Adipocyte (in vitro differentiated cells): ENCODE measurements at regions not wholly inside any gene's neighbourhood (a gene's known extent, or its start where the extent isn't known, plus 50 kb on each side); places are given as distances from the start of the nearest gene placed in this dataset.

Experiments used
- DNase-seq: peaks from one replicate; pipeline ENCODE4 v3.0.0-alpha.2; 2015; ENCODE audit warnings: low read depth
- H3K27me3 ChIP-seq: replicated peaks from 2 replicates; pipeline ENCODE4 v1.7.0; 2013; ENCODE audit warnings: mild to moderate bottlenecking, low read length, moderate library complexity; ENCODE audit not compliant: control insufficient read depth, insufficient read depth
- H3K36me3 ChIP-seq: 2 replicates; pipeline ENCODE4 v1.7.0; 2013; ENCODE audit warnings: low read length, mild to moderate bottlenecking, moderate library complexity; ENCODE audit not compliant: control insufficient read depth, insufficient read depth, severe bottlenecking
- H3K4me1 ChIP-seq: 2 replicates; pipeline ENCODE4 v1.7.0; 2013; ENCODE audit warnings: mild to moderate bottlenecking, low read length, moderate library complexity; ENCODE audit not compliant: control insufficient read depth, insufficient read depth
- H3K4me3 ChIP-seq: 2 replicates; pipeline ENCODE4 v1.7.0; 2013; ENCODE audit warnings: mild to moderate bottlenecking, low read length, moderate library complexity
- H3K9ac ChIP-seq: 2 replicates; pipeline ENCODE4 v1.7.0; 2013; ENCODE audit warnings: mild to moderate bottlenecking, low read length, moderate library complexity
- H3K9me3 ChIP-seq: 2 replicates; pipeline ENCODE4 v1.7.0; 2013; ENCODE audit warnings: mild to moderate bottlenecking, low read length, moderate library complexity; ENCODE audit not compliant: control insufficient read depth

DNA sequence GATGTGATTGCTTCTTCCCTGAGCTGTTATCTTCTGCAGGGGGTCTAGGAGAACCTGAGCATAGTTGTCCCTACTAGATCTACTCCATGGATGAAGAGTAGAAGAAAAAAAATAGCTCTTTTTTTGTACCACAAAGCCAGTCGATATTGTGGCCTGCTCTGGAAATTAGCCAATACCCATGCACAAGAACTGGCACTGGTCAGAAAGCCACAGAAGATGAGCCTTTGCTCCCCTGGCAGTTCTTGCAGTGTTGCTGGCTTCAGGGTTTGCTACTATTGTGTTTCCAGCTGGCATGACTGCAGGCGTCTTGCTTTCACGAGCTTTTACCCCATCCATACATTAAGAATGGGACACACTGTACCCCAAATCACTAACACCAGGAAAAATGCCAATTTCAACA, 547.7 kb upstream of the KLF12 start:
- Histone ChIP-seq H3K4me3 (no peak overlapping the region), H3K27me3 (no peaks in the 10 kb centered on the region), H3K36me3 (no peaks in the 10 kb centered on the region), H3K9ac (no peak overlapping the region), H3K9me3 (peaks cover 10% of the 10 kb centered on the region), H3K4me1 (no peaks in the 10 kb centered on the region)
- no peak for DNase-seq

DNA sequence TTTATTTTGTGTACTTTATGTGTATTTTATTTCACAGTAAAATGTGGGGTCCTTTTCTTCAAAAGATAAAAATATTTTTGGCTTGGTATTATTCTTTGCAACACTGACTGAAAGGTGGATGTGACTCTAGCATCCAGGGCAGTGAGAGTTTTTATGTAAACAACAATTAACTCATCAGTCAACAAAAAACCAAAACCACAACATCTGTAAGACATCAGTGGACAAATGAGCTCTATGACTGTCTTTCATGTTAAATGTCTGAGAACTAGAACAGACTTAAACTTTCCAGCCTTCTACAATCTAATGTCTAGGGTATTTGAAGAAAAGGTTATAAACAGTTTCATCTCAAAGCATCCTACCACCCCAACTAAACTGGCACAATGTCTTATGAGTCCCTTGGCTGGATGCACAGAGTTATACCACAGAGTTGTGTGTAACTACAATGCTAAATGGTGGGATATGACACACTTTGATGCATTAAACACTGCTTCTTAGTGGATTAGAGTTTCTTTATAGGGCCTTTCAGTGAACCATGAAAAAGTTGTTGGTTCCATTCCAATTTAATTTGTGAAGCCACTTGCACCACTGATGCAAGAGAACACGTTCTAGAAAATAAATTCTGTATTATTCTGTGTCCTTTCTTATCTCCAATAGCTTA, 544.2 kb upstream of the KLF12 start:
- Histone ChIP-seq H3K36me3 (no peaks in the 10 kb centered on the region), H3K4me3 (no peak overlapping the region), H3K4me1 (no peaks in the 10 kb centered on the region), H3K9me3 (no peaks in the 10 kb centered on the region), H3K9ac (no peak overlapping the region), H3K27me3 (no peaks in the 10 kb centered on the region)
- peak; percentile 44 for DNase-seq

DNA sequence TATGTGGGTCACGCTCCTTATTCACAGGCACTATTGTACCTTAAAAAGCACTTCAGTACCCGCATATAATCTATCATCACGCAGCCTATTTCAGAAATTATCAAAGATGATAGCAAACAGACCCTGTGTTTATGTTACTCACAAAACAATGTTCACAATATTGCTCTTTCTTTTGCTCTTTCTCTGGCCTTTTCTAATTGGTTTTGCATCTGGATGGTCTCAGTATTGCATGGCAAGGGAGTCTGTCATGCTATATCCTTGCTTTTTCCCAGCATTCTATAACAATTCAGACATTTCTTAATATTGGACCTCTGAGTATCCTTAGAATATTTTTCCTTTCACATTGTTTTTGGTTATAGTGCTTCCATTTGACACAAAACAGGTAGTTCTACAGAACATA, 541.8 kb upstream of the KLF12 start:
- Histone ChIP-seq H3K27me3 (no peaks in the 10 kb centered on the region), H3K9me3 (no peaks in the 10 kb centered on the region), H3K4me1 (no peaks in the 10 kb centered on the region), H3K9ac (no peak overlapping the region), H3K4me3 (no peak overlapping the region), H3K36me3 (no peaks in the 10 kb centered on the region)
- no peak for DNase-seq

DNA sequence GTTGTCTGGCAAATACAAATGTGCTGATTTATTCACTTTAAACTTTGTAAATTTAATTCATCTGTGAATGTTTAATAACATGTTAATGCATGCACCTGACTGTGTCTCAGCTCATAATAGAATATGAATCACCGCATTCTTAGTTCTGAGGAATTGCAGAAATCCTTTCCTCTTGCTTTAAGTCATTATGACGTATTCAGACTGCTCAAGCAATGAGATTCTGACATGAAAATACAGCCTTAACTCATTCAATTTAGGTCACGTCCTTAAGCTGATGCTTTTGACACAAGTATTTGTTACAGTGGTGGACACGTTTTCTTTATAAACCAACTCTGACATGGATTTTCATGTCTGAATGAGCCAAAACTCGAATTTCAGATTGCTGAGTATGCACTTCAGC, 541.0 kb upstream of the KLF12 start:
- no peak overlapping the region for H3K4me3 ChIP-seq
- DNase-seq, result no peak

DNA sequence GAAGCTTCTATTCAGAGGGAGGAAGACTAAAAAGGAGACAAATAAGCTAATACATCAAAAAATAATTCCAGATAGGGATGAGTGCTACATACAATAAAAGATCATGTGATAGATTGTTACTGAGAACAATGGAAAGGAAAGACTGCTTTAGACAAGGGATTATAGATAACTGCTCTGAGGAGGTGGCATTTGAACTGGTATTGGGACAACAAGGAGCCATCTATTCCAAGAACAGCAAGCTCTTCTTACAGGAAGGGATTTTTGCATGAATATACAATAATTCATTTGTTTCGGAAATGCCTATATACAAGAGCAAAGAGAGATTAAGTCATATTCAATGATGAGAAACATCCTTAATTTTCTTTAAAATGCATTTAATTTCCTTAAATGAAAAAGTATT, 540.5 kb upstream of the KLF12 start:
- Histone ChIP-seq H3K9me3 (no peaks in the 10 kb centered on the region), H3K27me3 (no peaks in the 10 kb centered on the region), H3K36me3 (no peaks in the 10 kb centered on the region), H3K4me1 (no peaks in the 10 kb centered on the region), H3K9ac (no peak overlapping the region), H3K4me3 (no peak overlapping the region)
- no peak for DNase-seq

More for the DNA sequence above, 541.0 kb upstream of the KLF12 start:
- Histone ChIP-seq H3K9me3 (no peaks in the 10 kb centered on the region), H3K27me3 (no peaks in the 10 kb centered on the region), H3K36me3 (no peaks in the 10 kb centered on the region), H3K4me1 (no peaks in the 10 kb centered on the region), H3K9ac (no peak overlapping the region)

DNA sequence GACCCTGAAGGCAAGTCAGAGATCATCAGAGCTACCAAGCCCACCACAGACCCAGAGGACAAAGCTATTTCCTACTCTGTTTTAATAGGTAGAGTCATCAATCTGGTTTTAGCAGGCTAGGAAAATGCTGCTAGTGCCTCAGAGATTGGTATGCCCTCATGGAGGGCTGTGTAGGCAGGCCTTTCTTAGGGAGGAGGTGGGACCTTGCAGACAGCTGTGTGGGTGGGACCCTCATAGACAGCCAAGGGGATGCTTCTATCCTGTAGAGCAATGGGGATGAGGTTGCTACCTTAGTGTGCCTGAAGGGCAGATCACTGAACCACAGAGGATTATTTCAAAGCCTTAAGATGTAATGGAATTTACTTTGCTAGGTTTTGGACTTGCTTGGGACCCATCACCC, 534.9 kb upstream of the KLF12 start:
- H3K27me3 ChIP-seq, result no peaks in the 10 kb centered on the region
- no peaks in the 10 kb centered on the region for H3K9me3 ChIP-seq
- H3K9ac ChIP-seq, result no peak overlapping the region
- H3K36me3 ChIP-seq, result no peaks in the 10 kb centered on the region
- DNase-seq, result no peak
- no peaks in the 10 kb centered on the region for H3K4me1 ChIP-seq
- H3K4me3 ChIP-seq, result no peak overlapping the region

DNA sequence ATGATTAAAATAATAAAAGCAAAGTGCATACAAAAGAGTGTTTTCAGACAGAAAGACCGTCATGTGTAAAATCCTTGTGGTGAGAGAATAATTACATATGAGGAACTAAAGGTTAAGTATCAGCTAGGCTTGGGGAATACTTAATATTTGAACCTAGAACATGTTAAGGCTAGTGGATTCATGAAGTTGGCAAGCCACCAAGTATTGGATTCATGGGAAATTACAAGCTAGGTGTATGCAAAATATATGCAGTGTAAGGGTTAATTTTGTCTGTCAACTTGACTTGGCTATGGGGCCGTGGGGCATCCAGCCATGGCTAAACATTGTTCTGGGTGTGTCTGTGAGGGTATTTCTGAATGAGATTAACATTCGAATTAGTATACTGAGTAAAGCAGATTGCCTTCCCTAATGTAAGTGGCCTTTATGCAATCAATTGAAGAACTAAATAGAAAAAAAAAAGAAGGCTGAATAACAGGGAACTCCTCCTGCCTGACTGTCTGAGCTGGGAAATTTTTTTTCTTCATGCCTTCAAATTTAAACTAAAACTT, 533.5 kb upstream of the KLF12 start:
- no peaks in the 10 kb centered on the region for H3K27me3 ChIP-seq
- H3K4me1 ChIP-seq, result peaks cover 8% of the 10 kb centered on the region
- H3K9ac ChIP-seq, result no peak overlapping the region
- no peak for DNase-seq
- H3K9me3 ChIP-seq, result no peaks in the 10 kb centered on the region
- no peak overlapping the region for H3K4me3 ChIP-seq
- H3K36me3 ChIP-seq, result no peaks in the 10 kb centered on the region

DNA sequence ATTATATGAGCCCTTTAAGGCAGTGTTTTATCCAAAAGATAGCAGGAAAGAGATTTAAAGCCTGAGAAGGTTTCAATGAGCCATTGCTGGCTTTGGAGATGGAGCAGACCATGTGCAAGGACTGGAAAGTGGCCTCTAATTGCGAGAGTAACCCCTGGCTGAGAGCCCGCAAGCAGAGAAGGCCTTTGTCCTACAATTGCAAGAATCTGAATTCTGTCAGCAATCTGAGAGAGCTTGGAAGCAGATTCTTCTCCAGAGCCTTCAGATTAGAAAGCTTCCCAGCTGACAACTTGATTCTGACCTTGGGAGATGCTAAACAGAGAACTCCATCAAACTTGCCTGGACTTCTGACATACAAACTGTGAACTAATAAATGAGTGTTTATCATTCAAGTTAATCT, 528.7 kb upstream of the KLF12 start:
- H3K4me1 ChIP-seq, result peaks cover 17% of the 10 kb centered on the region
- H3K9me3 ChIP-seq, result peaks cover under 1% of the 10 kb centered on the region
- peak; percentile 8 for DNase-seq
- H3K9ac ChIP-seq, result peak overlapping the region; percentile 47
- H3K36me3 ChIP-seq, result no peaks in the 10 kb centered on the region
- H3K27me3 ChIP-seq, result no peaks in the 10 kb centered on the region
- H3K4me3 ChIP-seq, result no peak overlapping the region

DNA sequence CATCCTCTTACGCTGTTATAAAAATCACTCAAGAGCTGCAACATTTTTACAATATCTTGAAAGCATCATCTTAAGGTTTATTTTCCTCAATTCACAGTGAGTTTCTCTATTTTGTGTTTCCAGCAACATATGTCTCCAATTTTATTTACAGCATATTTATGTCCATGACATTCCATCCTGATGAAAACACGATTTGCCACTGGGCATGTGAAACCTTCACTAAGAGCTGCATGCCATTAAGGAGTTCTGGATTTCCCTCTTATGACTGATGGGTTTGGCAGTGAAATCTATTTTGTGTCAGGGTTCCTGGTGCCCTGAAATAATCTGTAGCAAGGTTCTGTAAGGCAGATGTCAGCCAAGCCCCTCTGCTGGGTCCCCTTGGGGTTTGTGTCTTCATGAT, 527.6 kb upstream of the KLF12 start:
- Histone ChIP-seq H3K4me3 (no peak overlapping the region), H3K4me1 (peaks cover 17% of the 10 kb centered on the region), H3K9ac (no peak overlapping the region), H3K27me3 (no peaks in the 10 kb centered on the region), H3K36me3 (no peaks in the 10 kb centered on the region), H3K9me3 (peaks cover 4% of the 10 kb centered on the region)
- peak; percentile 74 for DNase-seq

DNA sequence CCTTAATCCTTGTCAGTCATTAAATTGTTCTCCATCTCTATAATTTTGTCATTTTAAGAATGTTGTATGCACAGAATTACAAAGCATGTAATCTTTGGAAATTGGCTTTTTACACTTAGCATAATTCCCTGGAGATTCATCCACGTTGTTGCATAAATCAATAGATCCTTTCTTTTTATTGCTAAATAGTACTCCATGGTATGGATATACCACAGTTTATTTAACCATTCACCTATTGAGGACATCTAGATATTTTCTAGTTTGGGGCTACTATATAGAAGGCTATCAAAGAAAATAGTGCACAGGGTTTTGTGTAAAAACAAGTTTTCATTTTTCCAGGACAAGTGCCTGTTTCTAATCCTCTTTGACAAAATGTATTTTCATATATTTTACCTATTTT, 523.6 kb upstream of the KLF12 start:
- H3K9ac ChIP-seq, result no peak overlapping the region
- no peak for DNase-seq
- no peak overlapping the region for H3K4me3 ChIP-seq
- no peaks in the 10 kb centered on the region for H3K27me3 ChIP-seq
- no peaks in the 10 kb centered on the region for H3K36me3 ChIP-seq
- H3K4me1 ChIP-seq, result peaks cover 10% of the 10 kb centered on the region
- H3K9me3 ChIP-seq, result peaks cover 4% of the 10 kb centered on the region

DNA sequence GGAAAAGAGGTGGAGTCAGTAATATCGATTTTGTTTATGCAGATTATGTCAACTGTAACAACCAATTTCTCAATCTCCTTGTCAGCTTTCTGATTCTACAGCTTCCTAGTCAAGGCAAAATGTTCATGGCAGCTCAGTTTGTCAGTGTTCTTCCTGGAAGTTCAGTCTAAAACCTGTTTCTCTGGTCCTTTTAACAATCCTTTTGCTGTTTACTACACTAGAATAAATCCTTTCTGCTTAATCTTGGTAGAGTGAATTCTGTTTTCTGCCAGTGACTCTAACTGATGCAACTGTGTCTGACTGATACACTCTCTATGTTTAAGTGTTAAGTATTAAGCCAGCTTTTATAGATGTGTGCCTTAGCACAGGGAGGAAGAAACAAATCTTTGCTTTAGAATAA, 516.9 kb upstream of the KLF12 start:
- no peaks in the 10 kb centered on the region for H3K4me1 ChIP-seq
- H3K9ac ChIP-seq, result no peak overlapping the region
- H3K36me3 ChIP-seq, result no peaks in the 10 kb centered on the region
- H3K9me3 ChIP-seq, result no peaks in the 10 kb centered on the region
- H3K27me3 ChIP-seq, result no peaks in the 10 kb centered on the region
- no peak for DNase-seq
- H3K4me3 ChIP-seq, result no peak overlapping the region

DNA sequence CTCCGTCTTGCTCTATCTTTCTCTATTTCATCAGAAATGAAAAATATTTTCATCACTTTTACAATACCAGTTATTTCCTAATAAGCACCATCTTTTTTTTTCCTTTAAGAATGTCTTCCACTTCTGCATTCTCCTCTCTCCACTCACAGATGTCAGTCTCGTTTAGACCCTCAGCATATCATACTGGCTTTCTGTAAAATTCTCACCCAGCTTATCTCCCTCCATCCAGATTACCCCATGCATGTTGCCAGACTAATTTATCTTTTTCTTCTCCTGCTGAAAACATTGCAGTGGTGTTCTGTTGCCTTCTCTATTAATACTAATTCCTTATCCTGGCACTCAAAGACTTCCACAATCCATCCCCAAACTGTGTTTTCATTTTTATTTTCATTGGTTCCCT, 513.8 kb upstream of the KLF12 start:
- no peak overlapping the region for H3K4me3 ChIP-seq
- H3K9me3 ChIP-seq, result no peaks in the 10 kb centered on the region
- no peak for DNase-seq

More for the DNA sequence above, 513.8 kb upstream of the KLF12 start:
- Histone ChIP-seq H3K4me1 (no peaks in the 10 kb centered on the region), H3K36me3 (no peaks in the 10 kb centered on the region), H3K9ac (no peak overlapping the region), H3K27me3 (no peaks in the 10 kb centered on the region)
